ENCODE measurements at regions not wholly inside any gene's neighbourhood (a gene's known extent, or its start where the extent isn't known, plus 50 kb on each side); places are given as distances from the start of the nearest gene placed in this dataset.

- Histone ChIP-seq H4K20me1 (replicated peaks; ENCODE audit: control insufficient read depth, insufficient read depth, low read length) (no peaks in the 10 kb centered on the region), H3K4me1 (replicated peaks in 1 of 2; ENCODE audit: control insufficient read depth in 2 of 2, insufficient read depth in 2 of 2, low read length in 2 of 2) (no peaks in the 10 kb centered on the region), H3K27ac (ENCODE audit: extremely low read depth, low read depth, low read length) (no peak overlapping the region), H3K27me3 (ENCODE audit: control insufficient read depth in 2 of 2, insufficient read depth in 2 of 2, low read length in 2 of 2) (no peaks in the 10 kb centered on the region), H3K9me3 (replicated peaks; ENCODE audit: control insufficient read depth, insufficient read depth, low read depth, low read length) (no peaks in the 10 kb centered on the region), H3K4me2 (ENCODE audit: insufficient read depth, low read length) (no peak overlapping the region), H3K36me3 (ENCODE audit: control insufficient read depth, insufficient read depth, low read length) (no peaks in the 10 kb centered on the region), H3K4me3 (no peak overlapping the region), H2AFZ (ENCODE audit: low read depth, low read length) (no peak overlapping the region), H3K9ac (ENCODE audit: insufficient read depth in 1 of 2, low read depth in 2 of 2, low read length in 2 of 2) (no peak overlapping the region), H3K79me2 (ENCODE audit: control insufficient read depth, insufficient read depth, low read length) (no peaks in the 10 kb centered on the region), H3K9me1 (ENCODE audit: control insufficient read depth, insufficient read depth, low read length) (no peaks in the 10 kb centered on the region)
- ChIA-PET CTCF (ENCODE audit: low intra/inter-chr PET ratio) (no interaction called here), POLR2A (no interaction called here)
- in situ Hi-C loops (cut with MboI) (no loop called here), intact Hi-C loops (cut with micrococcal nuclease) (no loop called here)
- WGBS (ENCODE audit: insufficient coverage, low coverage, missing lambda C conversion rate): 0% methylated on average over 5 of the region's 5 CpGs
- TF ChIP-seq CBFA2T3 (IDR thresholded peaks at IDR 0.05): peak; percentile 37; the same call in 1 of the 2 replicates
- TF ChIP-seq SREBF2 (CRISPR knock-in tag; IDR thresholded peaks at IDR 0.05): no peak
- no peak for FAIRE-seq
- BruUV-seq (replicated peaks): no TSS peak
- ATAC-seq: no peak
- no peak for DNase-seq (ENCODE audit: extremely low read depth in 1 of 4, low spot score in 3 of 4)
These were observed 274.7 kb downstream of the SEC23A start for GRCh38 chr14:38828183-38828827.

- 0% methylated on average over 2 of the region's 2 CpGs for WGBS (ENCODE audit: insufficient coverage, low coverage, missing lambda C conversion rate)
- FAIRE-seq: no peak
- TF ChIP-seq PPARD (CRISPR knock-in tag; IDR thresholded peaks at IDR 0.05) (no peak), ZNF518B (CRISPR knock-in tag; IDR thresholded peaks at IDR 0.05) (no peak)
These were observed 278.3 kb downstream of the SEC23A start for GRCh38 chr14:38824706-38825105.

More at GRCh38 chr14:38824706-38825105, 278.3 kb downstream of the SEC23A start:
- no peak overlapping the region for H3K4me2 ChIP-seq (ENCODE audit: insufficient read depth, low read length)
- H3K79me2 ChIP-seq (ENCODE audit: control insufficient read depth, insufficient read depth, low read length): no peaks in the 10 kb centered on the region
- no peaks in the 10 kb centered on the region for H3K9me1 ChIP-seq (ENCODE audit: control insufficient read depth, insufficient read depth, low read length)
- in situ Hi-C loops (cut with MboI) (no loop called here), intact Hi-C loops (cut with micrococcal nuclease) (no loop called here)
- no peaks in the 10 kb centered on the region for H3K36me3 ChIP-seq (ENCODE audit: control insufficient read depth, insufficient read depth, low read length)
- no peak overlapping the region for H2AFZ ChIP-seq (ENCODE audit: low read depth, low read length)
- H3K9ac ChIP-seq (ENCODE audit: insufficient read depth in 1 of 2, low read depth in 2 of 2, low read length in 2 of 2): no peak overlapping the region
- H3K4me1 ChIP-seq (replicated peaks in 1 of 2; ENCODE audit: control insufficient read depth in 2 of 2, insufficient read depth in 2 of 2, low read length in 2 of 2): no peaks in the 10 kb centered on the region
- POLR2A ChIA-PET: no interaction called here
- no peaks in the 10 kb centered on the region for H3K27me3 ChIP-seq (ENCODE audit: control insufficient read depth in 2 of 2, insufficient read depth in 2 of 2, low read length in 2 of 2)
- no TSS peak for BruUV-seq (replicated peaks)
- H3K9me3 ChIP-seq (replicated peaks; ENCODE audit: control insufficient read depth, insufficient read depth, low read depth, low read length): no peaks in the 10 kb centered on the region
- no peak for ATAC-seq
- no peak overlapping the region for H3K4me3 ChIP-seq
- no peak for DNase-seq (ENCODE audit: extremely low read depth in 1 of 4, low spot score in 3 of 4)
- no peak overlapping the region for H3K27ac ChIP-seq (ENCODE audit: extremely low read depth, low read depth, low read length)
- H4K20me1 ChIP-seq (replicated peaks; ENCODE audit: control insufficient read depth, insufficient read depth, low read length): no peaks in the 10 kb centered on the region
- CTCF ChIA-PET (ENCODE audit: low intra/inter-chr PET ratio): no interaction called here
